NK-92 treated with Interleukin-12 subunit alpha and Interleukin-12 subunit beta, amount 100 ng/mL, for 24 hours (cell line): ENCODE measurements at regions not wholly inside any gene's neighbourhood (a gene's known extent, or its start where the extent isn't known, plus 50 kb on each side); places are given as distances from the start of the nearest gene placed in this dataset.
"Not testable (repeated sequence)": the region's sequence is repeated elsewhere in the genome, so short reads cannot be mapped to it uniquely, and the experiment has no call there.

ENCODE experiments used
- DNase-seq: peaks from one replicate; lab custom pipeline; 2025; lab: John Stamatoyannopoulos, UW

- not testable (repeated sequence) for DNase-seq
Measured at GRCh38 chr2:17193433-17193890, 324.8 kb downstream of the RAD51AP2 start.

- no peak for DNase-seq
Measured at GRCh38 chr2:17191223-17191622, 327.0 kb downstream of the RAD51AP2 start.

GRCh38 chr2:17190527-17190926 lies 327.7 kb downstream of the RAD51AP2 start:
- no peak for DNase-seq

GRCh38 chr2:17188721-17189120 lies 329.5 kb downstream of the RAD51AP2 start:
- DNase-seq, result no peak

GRCh38 chr2:17184512-17184911 lies 333.7 kb downstream of the RAD51AP2 start:
- DNase-seq, result no peak

- no peak for DNase-seq
Measured at GRCh38 chr2:17182399-17182798, 335.8 kb downstream of the RAD51AP2 start.

GRCh38 chr2:17181051-17181752 lies 337.0 kb downstream of the RAD51AP2 start:
- no peak for DNase-seq

GRCh38 chr2:17179145-17179808 lies 339.0 kb downstream of the RAD51AP2 start:
- DNase-seq, result no peak

- no peak for DNase-seq
Measured at GRCh38 chr2:17177088-17177487, 341.2 kb downstream of the RAD51AP2 start.

- DNase-seq, result no peak
Measured at GRCh38 chr2:17171446-17172049, 346.7 kb downstream of the RAD51AP2 start.

- DNase-seq, result no peak
Measured at GRCh38 chr2:17166506-17166905, 351.7 kb downstream of the RAD51AP2 start.

- no peak for DNase-seq
Measured at GRCh38 chr2:17164550-17164949, 353.7 kb downstream of the RAD51AP2 start.

GRCh38 chr2:17163638-17164037 lies 354.6 kb downstream of the RAD51AP2 start:
- DNase-seq, result no peak

GRCh38 chr2:17162713-17163112 lies 355.5 kb downstream of the RAD51AP2 start:
- no peak for DNase-seq

- DNase-seq, result no peak
Measured at GRCh38 chr2:17160594-17160993, 357.6 kb downstream of the RAD51AP2 start.

GRCh38 chr2:17156086-17156485 lies 362.2 kb downstream of the RAD51AP2 start:
- no peak for DNase-seq

GRCh38 chr2:17149945-17150344 lies 368.3 kb downstream of the RAD51AP2 start:
- no peak for DNase-seq

GRCh38 chr2:17148407-17149145 lies 369.7 kb downstream of the RAD51AP2 start:
- DNase-seq, result no peak

GRCh38 chr2:17146358-17146757 lies 371.9 kb downstream of the RAD51AP2 start:
- DNase-seq, result no peak

- no peak for DNase-seq
Measured at GRCh38 chr2:17136877-17137276, 381.4 kb downstream of the RAD51AP2 start.

GRCh38 chr2:17136231-17136630 lies 382.0 kb downstream of the RAD51AP2 start:
- no peak for DNase-seq

GRCh38 chr2:17135619-17136018 lies 382.6 kb downstream of the RAD51AP2 start:
- DNase-seq, result no peak
